ENCODE measurements at regions not wholly inside any gene's neighbourhood (a gene's known extent, or its start where the extent isn't known, plus 50 kb on each side); places are given as distances from the start of the nearest gene placed in this dataset.

DNA sequence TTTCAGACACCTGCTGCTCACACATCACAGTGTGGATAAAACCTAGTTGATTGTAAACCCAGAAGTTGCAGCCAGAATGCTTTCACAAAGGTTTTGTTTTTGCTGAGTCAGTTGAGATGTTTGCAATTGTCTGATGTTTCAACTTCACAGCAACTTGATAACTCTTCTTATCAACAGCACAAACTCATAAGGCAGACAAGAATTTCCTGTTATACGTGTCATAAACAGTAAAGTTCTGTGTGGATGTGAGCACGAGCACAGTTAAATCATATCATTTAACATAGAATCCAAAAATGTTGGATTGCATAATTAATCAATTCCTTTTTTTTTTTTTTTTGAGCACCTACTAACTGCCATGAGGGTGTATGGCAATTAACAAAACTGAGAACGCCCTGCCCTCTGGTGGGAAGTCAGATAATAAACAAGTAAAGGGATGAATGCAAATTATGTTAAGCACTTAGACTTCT, 512.2 kb downstream of the PDHA2 start:
- TF ChIP-seq, protein P1, sequence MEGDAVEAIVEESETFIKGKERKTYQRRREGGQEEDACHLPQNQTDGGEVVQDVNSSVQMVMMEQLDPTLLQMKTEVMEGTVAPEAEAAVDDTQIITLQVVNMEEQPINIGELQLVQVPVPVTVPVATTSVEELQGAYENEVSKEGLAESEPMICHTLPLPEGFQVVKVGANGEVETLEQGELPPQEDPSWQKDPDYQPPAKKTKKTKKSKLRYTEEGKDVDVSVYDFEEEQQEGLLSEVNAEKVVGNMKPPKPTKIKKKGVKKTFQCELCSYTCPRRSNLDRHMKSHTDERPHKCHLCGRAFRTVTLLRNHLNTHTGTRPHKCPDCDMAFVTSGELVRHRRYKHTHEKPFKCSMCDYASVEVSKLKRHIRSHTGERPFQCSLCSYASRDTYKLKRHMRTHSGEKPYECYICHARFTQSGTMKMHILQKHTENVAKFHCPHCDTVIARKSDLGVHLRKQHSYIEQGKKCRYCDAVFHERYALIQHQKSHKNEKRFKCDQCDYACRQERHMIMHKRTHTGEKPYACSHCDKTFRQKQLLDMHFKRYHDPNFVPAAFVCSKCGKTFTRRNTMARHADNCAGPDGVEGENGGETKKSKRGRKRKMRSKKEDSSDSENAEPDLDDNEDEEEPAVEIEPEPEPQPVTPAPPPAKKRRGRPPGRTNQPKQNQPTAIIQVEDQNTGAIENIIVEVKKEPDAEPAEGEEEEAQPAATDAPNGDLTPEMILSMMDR (conservative IDR thresholded peaks at IDR 0.05; ENCODE audit: low read depth, low read length): no peak
- TF ChIP-seq RAD21 (IDR thresholded peaks at IDR 0.05; ENCODE audit: low read length) (no peak), POLR2A (IDR thresholded peaks at IDR 0.05; ENCODE audit: low read depth, low read length) (no peak), MXI1 (IDR thresholded peaks at IDR 0.05; ENCODE audit: borderline replicate concordance, low read depth, low read length) (no peak), NFE2L2 (IDR thresholded peaks at IDR 0.05; ENCODE audit: low read depth, low read length) (no peak), CHD1 (IDR thresholded peaks at IDR 0.05; ENCODE audit: low read depth, low read length) (no peak), BHLHE40 (IDR thresholded peaks at IDR 0.05; ENCODE audit: low read depth, low read length) (no peak), RFX5 (IDR thresholded peaks at IDR 0.05; ENCODE audit: low read depth, low read length) (no peak), MAZ (IDR thresholded peaks at IDR 0.05; ENCODE audit: borderline replicate concordance, low read depth, low read length) (no peak), SMC3 (IDR thresholded peaks at IDR 0.05; ENCODE audit: low read depth, low read length) (no peak), FOS (IDR thresholded peaks at IDR 0.05; ENCODE audit: low read depth, low read length) (no peak)
- TF ChIP-seq, protein P2, sequence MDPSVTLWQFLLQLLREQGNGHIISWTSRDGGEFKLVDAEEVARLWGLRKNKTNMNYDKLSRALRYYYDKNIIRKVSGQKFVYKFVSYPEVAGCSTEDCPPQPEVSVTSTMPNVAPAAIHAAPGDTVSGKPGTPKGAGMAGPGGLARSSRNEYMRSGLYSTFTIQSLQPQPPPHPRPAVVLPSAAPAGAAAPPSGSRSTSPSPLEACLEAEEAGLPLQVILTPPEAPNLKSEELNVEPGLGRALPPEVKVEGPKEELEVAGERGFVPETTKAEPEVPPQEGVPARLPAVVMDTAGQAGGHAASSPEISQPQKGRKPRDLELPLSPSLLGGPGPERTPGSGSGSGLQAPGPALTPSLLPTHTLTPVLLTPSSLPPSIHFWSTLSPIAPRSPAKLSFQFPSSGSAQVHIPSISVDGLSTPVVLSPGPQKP (IDR thresholded peaks at IDR 0.05; ENCODE audit: borderline replicate concordance, low read depth, low read length): no peak
- TF ChIP-seq, protein P3, sequence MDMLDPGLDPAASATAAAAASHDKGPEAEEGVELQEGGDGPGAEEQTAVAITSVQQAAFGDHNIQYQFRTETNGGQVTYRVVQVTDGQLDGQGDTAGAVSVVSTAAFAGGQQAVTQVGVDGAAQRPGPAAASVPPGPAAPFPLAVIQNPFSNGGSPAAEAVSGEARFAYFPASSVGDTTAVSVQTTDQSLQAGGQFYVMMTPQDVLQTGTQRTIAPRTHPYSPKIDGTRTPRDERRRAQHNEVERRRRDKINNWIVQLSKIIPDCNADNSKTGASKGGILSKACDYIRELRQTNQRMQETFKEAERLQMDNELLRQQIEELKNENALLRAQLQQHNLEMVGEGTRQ (IDR thresholded peaks at IDR 0.05; ENCODE audit: low read depth, low read length): no peak
